ENCODE measurements at regions not wholly inside any gene's neighbourhood (a gene's known extent, or its start where the extent isn't known, plus 50 kb on each side); places are given as distances from the start of the nearest gene placed in this dataset.

DNA sequence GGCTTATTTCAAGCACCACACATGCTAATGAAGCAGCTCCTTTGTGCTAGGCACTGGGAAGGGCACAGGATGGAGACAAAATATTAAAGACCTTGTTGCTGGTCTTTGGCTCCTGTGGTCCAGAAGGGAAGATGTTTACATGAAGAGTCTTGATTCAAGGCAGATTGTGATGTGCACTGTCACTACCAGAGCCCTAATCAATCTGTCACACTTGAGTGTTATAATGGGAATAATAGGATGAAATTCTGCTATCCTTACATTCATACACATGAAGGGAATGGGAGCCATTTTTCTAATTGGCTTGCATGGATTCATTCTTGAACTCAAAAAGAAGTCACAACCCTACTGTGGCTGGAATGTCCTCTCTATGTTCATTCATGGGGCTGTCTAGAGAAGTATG lies 203.0 kb downstream of the SEC61B start:
- DNase-seq: no peak
- no TSS peak for BruUV-seq (replicated peaks)
- CTCF ChIA-PET: no interaction called here
- no peaks in the 10 kb centered on the region for H3K36me3 Mint-ChIP-seq (ENCODE audit: insufficient read depth, unreplicated experiment)
- intact Hi-C loops (cut with micrococcal nuclease; ENCODE audit: unreplicated experiment): no loop called here
- no peaks in the 10 kb centered on the region for H3K4me1 Mint-ChIP-seq (ENCODE audit: low read depth, unreplicated experiment)
- no peak overlapping the region for H3K27ac Mint-ChIP-seq (ENCODE audit: unreplicated experiment)
- no peak overlapping the region for H3K4me3 Mint-ChIP-seq (ENCODE audit: low read depth, unreplicated experiment)
- no peak for TF ChIP-seq CTCF (IDR thresholded peaks at IDR 0.05; ENCODE audit: unreplicated experiment)
- H3K27me3 Mint-ChIP-seq (ENCODE audit: unreplicated experiment): no peaks in the 10 kb centered on the region
- H3K9me3 Mint-ChIP-seq (ENCODE audit: low read depth, unreplicated experiment): no peaks in the 10 kb centered on the region

GRCh38 chr9:99425923-99426842 lies 204.1 kb downstream of the SEC61B start:
- no peaks in the 10 kb centered on the region for H3K27me3 Mint-ChIP-seq (ENCODE audit: unreplicated experiment)
- CTCF ChIA-PET: no interaction called here

GRCh38 chr9:99427260-99427659 lies 205.2 kb downstream of the SEC61B start:
- no TSS peak for BruUV-seq (replicated peaks)

More at GRCh38 chr9:99425923-99426842, 204.1 kb downstream of the SEC61B start:
- BruUV-seq (replicated peaks): no TSS peak
- Mint-ChIP-seq H3K4me3 (ENCODE audit: low read depth, unreplicated experiment) (no peak overlapping the region), H3K36me3 (ENCODE audit: insufficient read depth, unreplicated experiment) (no peaks in the 10 kb centered on the region), H3K4me1 (ENCODE audit: low read depth, unreplicated experiment) (no peaks in the 10 kb centered on the region), H3K27ac (ENCODE audit: unreplicated experiment) (no peak overlapping the region), H3K9me3 (ENCODE audit: low read depth, unreplicated experiment) (no peaks in the 10 kb centered on the region)
- intact Hi-C loops (cut with micrococcal nuclease; ENCODE audit: unreplicated experiment): no loop called here
- no peak for TF ChIP-seq CTCF (IDR thresholded peaks at IDR 0.05; ENCODE audit: unreplicated experiment)
- DNase-seq: no peak

GRCh38 chr9:99430301-99430700 lies 208.2 kb downstream of the SEC61B start:
- no peaks in the 10 kb centered on the region for H3K9me3 Mint-ChIP-seq (ENCODE audit: low read depth, unreplicated experiment)
- intact Hi-C loops (cut with micrococcal nuclease; ENCODE audit: unreplicated experiment): no loop called here

More at GRCh38 chr9:99427260-99427659, 205.2 kb downstream of the SEC61B start:
- Mint-ChIP-seq H3K9me3 (ENCODE audit: low read depth, unreplicated experiment) (no peaks in the 10 kb centered on the region), H3K27ac (ENCODE audit: unreplicated experiment) (no peak overlapping the region), H3K27me3 (ENCODE audit: unreplicated experiment) (no peaks in the 10 kb centered on the region), H3K4me3 (ENCODE audit: low read depth, unreplicated experiment) (no peak overlapping the region), H3K4me1 (ENCODE audit: low read depth, unreplicated experiment) (no peaks in the 10 kb centered on the region), H3K36me3 (ENCODE audit: insufficient read depth, unreplicated experiment) (no peaks in the 10 kb centered on the region)
- DNase-seq: no peak
- intact Hi-C loops (cut with micrococcal nuclease; ENCODE audit: unreplicated experiment): no loop called here
- no peak for TF ChIP-seq CTCF (IDR thresholded peaks at IDR 0.05; ENCODE audit: unreplicated experiment)
- CTCF ChIA-PET: no interaction called here

More at GRCh38 chr9:99430301-99430700, 208.2 kb downstream of the SEC61B start:
- Mint-ChIP-seq H3K27me3 (ENCODE audit: unreplicated experiment) (no peaks in the 10 kb centered on the region), H3K4me1 (ENCODE audit: low read depth, unreplicated experiment) (peaks cover 22% of the 10 kb centered on the region), H3K36me3 (ENCODE audit: insufficient read depth, unreplicated experiment) (no peaks in the 10 kb centered on the region), H3K27ac (ENCODE audit: unreplicated experiment) (no peak overlapping the region), H3K4me3 (ENCODE audit: low read depth, unreplicated experiment) (no peak overlapping the region)
- TF ChIP-seq CTCF (IDR thresholded peaks at IDR 0.05; ENCODE audit: unreplicated experiment): no peak
- no TSS peak for BruUV-seq (replicated peaks)
- CTCF ChIA-PET: no interaction called here
- no peak for DNase-seq
